HG03095 (cell line): ENCODE measurements at regions not wholly inside any gene's neighbourhood (a gene's known extent, or its start where the extent isn't known, plus 50 kb on each side); places are given as distances from the start of the nearest gene placed in this dataset.
"Not testable (repeated sequence)": the region's sequence is repeated elsewhere in the genome, so short reads cannot be mapped to it uniquely, and the experiment has no call there.

Source experiments
- ATAC-seq: cut with Tn5 transposase; IDR thresholded peaks from one replicate; pipeline ENCODE4 v1.9.1; 2021; ENCODE audit warnings: moderate library complexity; ENCODE audit not compliant: unreplicated experiment

DNA sequence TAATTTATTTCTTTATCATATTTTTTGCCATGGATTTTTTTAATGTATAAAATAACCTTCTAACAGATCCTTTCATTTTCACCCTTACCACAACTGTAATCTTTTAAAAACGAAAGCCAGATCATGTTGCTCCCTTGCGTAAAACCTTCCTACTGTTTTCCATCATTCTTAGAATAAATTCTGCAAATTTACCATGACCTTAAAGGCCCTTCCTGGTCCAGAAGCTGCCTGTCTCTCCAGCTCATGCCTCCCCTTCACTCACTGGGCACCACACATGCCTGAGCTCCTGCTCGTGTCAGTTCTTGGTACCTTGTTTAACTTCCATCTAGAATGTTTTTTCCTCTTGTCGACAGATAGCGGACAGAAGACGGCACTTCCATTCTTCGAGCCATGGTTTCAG, 245.0 kb upstream of the CDH5 start:
- ATAC-seq: no peak

- ATAC-seq: no peak
These were observed 245.8 kb upstream of the CDH5 start for GRCh38 chr16:66120656-66121055.

GRCh38 chr16:66116163-66117002, 250.1 kb upstream of the CDH5 start:
- ATAC-seq: no peak

DNA sequence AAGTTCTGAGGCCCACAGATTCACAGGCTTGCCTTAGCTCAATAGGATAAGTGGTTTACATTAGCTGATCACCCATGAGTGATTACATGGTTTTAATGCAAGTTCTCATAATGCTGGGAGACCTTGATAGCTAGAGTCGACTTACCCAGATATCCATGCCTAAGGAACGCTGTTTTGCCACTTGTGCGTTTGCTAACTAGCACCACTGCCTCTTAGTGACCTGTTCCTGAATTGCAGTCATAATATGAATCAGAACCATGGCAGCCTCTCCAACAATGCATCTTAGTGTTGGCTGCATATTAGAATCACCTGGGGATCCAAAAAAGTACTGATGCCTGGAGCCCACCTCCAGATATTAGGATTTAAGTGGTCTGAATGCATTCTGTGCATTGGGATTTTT, 251.1 kb upstream of the CDH5 start:
- no peak for ATAC-seq

DNA sequence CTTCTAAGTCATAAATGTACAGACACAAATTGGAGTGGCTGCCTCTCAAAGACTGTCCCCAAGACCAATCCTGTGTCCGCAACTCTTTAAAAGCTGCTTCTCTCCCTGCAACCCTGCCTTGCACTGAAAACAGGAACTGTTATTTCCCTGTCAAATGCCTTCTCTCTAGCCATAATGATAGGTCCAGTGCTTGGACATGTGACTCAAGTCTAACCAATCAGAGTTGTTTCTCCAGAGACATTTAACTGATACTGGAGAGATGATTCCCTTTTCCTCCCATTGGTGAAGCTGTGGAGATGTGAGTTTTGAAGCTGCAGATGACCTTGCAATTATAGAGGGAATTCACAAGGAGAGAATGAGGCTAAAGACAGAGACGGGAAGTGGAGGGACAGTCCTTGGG, 253.3 kb upstream of the CDH5 start:
- no peak for ATAC-seq

DNA sequence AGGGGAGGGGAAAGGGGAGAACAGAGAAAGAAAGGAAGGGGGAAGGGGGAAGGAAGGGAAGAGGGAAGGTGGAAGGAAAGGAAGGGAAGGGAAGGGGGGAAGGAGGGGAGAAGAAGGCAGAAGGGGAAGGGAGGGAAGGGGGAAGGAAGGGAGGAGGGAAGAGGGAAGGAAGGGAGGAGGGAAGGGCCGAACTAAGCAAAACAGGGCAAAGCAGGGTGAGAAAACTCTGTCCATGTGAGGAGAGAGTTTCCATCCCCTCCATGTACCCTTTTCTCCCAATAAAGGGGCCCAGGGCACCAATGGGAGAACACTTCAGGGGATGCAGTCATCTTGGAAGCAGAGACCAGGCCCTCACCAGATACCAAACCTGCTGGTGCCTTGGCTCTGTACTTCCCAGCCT, 256.8 kb upstream of the CDH5 start:
- ATAC-seq: no peak

- ATAC-seq: no peak
These were observed 258.8 kb upstream of the CDH5 start for GRCh38 chr16:66107661-66108060.

DNA sequence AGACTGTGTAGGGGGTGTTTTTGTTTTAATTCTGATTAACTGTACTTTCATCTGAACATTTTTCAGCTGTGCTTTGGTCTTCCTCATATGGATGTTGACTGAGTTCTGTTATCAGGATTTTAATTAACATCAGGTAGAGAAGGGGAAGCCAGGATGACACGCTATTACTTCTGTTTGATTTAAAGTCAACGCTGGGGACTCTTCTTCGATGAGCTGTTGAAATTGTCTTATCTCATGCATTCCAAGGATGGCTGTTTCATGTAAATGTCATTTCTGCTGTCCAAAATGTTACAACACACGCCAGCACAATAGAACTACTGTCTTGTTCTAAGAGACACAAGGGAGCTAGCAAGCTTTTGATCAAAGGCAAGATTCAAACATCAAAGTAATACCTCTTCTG, 263.3 kb upstream of the CDH5 start:
- ATAC-seq: no peak

GRCh38 chr16:66099306-66099705, 267.2 kb upstream of the CDH5 start:
- ATAC-seq: no peak

DNA sequence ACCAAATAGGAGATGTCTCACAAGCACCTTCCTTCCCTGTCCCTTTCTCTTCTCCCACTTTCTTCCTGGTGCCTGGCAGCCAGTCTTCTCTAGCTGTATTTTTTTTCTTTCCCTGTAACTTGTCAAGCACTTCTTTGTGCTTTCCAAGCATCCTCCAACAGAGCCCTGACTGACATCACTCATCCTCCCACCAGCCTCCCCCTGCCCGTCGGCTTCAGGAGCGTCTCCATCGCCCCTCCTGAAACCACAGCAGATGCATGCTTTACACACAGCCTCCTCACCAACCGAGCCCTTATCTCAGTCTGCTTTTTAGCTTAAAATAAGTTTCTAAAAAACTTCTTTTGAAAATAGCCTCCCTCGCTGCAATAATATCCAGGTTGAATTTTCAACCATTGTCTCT, 268.7 kb upstream of the CDH5 start:
- no peak for ATAC-seq

DNA sequence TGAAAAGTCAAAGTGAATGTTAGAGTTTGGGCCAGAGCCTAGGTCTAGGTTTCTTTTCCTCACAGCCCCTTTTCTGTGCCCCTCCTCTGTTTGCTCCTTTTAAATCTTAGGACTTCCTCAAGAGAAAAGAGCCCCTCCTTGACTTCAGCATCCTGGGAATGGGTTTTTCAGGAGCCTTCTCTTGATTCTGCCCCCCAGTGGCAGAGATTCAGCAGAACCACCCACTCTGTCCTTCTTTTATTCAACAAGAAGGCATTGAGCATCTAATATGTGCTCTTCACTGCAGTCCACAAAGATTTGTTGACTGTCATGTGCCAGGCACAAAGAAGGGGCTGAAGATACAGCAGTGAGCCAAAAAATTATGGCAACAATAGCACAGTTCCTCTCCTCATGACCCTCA, 270.8 kb upstream of the CDH5 start:
- ATAC-seq: no peak

GRCh38 chr16:66093191-66093590, 273.3 kb upstream of the CDH5 start:
- no peak for ATAC-seq

DNA sequence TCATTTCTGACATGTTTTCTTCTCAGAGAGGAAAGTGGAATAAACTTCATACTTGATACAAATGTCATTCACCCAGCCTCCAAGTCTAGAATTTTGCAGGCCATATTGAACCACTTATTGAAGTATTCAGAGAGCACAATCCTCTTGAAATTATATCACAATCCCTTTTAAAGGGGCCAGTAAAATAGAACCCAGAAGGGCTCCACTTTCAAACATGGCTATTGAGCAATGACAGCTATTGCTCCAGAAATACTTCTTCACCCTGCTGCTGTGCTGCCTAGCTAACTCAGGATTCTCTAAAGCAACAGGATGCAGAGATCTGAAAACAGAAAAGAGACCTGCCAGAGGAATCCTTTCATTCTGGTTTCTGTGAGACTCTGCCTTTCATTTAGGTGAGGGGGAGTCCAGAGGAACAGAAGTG, 275.0 kb upstream of the CDH5 start:
- no peak for ATAC-seq

GRCh38 chr16:66088681-66089080, 277.8 kb upstream of the CDH5 start:
- no peak for ATAC-seq

GRCh38 chr16:66087308-66087707, 279.2 kb upstream of the CDH5 start:
- no peak for ATAC-seq

- no peak for ATAC-seq
These were observed 280.8 kb upstream of the CDH5 start for GRCh38 chr16:66085651-66086050.

GRCh38 chr16:66084731-66085130, 281.8 kb upstream of the CDH5 start:
- ATAC-seq: not testable (repeated sequence)

- no peak for ATAC-seq
These were observed 282.2 kb upstream of the CDH5 start for GRCh38 chr16:66084306-66084705.

GRCh38 chr16:66083171-66083570, 283.3 kb upstream of the CDH5 start:
- ATAC-seq: no peak

DNA sequence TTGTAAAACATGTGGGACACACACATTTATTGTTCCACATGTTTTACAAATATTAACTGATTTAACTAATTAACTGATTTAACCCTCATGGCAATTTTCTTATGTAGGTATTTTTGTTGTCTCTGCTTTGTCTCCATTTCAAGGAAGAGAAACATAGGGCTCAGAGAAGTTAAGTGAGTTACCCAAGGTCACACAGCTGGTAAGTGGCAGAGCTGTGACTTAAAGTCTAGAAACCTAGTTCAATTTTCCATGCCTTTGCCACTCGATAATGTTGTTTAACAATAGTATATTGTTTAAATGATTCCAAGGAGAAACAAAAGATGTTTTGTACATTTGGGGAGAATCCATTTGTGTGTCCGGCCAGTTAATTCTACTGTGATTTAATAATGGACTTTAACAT, 284.1 kb upstream of the CDH5 start:
- no peak for ATAC-seq

GRCh38 chr16:66081775-66082366, 284.6 kb upstream of the CDH5 start:
- no peak for ATAC-seq

DNA sequence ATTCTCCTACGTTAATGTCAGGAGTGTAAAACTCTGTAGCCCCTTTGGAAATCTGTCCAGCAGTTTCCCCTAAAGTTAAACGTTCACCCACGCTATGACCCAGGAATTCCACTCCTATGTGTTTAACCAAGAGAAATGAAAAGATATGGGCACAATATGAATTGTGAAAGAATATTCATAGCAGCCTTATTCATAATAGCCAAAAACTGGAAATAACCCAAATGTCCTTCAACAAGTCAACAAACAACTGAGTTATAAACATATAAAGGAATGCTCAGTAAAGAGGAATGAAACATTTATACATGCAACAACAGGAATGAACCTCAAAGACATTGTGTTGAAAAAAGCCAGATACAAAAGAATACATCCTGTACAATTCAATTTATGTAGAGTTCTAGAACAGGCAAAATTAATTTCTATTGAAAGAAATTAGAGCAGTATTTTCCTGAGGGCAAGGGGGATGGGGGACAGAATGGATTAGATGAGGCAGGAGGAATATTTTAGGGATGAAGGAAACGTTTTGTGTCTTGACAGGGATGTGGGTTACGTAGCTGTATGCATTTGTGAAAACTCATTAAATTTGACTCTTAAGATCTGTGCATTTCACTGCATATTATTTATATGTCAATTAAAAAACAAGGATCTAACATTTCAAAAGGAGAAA, 286.7 kb upstream of the CDH5 start:
- no peak for ATAC-seq
